ENCODE measurements at regions not wholly inside any gene's neighbourhood (a gene's known extent, or its start where the extent isn't known, plus 50 kb on each side); places are given as distances from the start of the nearest gene placed in this dataset.
"Not testable (repeated sequence)": the region's sequence is repeated elsewhere in the genome, so short reads cannot be mapped to it uniquely, and the experiment has no call there.

- no peak for DNase-seq (ENCODE audit: low read depth in 2 of 2)
Observed at GRCh38 chr1:9441451-9442133, 97.7 kb upstream of the SLC25A33 start.

GRCh38 chr1:9442278-9442846 is 96.9 kb upstream of the SLC25A33 start:
- DNase-seq (ENCODE audit: low read depth in 2 of 2): no peak

DNA sequence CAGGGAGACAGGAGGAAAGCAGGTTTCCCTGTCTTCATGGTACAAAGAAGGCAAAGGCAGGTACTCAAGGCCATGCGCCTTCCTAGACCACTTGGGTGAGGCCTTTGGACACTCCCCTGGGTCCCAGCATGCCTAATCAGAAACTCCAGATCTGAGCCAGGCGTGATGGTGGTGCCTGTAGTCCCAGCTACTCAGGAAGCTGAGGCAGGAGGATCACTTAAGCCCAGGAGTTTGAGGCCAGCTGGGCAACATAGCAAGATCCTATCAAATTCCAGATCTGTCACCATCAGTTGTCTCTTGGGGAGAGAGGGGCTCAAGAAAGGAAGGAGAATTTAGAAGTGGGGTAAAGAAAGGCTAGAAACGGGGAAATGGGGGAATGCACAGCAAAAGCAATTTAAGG is 96.3 kb upstream of the SLC25A33 start:
- DNase-seq (ENCODE audit: low read depth in 2 of 2): no peak

DNA sequence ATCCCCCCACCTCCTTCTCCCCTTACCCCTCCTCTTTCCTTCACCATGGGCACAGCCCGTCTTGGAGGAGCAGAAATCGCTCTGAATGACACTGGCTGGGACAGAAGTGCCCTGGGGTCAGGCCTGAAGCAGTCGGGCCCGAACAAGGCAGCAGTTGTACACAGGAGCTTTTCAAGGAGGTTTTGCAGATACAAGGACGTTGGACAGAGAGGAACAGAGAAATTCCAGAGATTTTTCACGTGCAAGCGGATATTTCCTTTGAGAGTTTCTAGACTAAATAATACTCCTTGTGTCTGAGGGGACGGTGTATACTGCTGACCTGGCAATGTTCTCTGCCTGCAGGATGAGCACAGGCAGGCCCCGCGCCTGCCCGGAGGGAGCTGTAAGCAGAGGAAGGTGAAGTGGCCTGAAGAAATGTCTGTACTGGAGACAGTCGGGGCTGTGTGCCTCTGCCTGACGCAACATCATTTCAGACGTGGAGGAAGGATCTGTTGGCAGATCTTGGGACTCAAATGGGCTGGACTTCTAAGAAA is 95.3 kb upstream of the SLC25A33 start:
- no peak for DNase-seq (ENCODE audit: low read depth in 2 of 2)

DNA sequence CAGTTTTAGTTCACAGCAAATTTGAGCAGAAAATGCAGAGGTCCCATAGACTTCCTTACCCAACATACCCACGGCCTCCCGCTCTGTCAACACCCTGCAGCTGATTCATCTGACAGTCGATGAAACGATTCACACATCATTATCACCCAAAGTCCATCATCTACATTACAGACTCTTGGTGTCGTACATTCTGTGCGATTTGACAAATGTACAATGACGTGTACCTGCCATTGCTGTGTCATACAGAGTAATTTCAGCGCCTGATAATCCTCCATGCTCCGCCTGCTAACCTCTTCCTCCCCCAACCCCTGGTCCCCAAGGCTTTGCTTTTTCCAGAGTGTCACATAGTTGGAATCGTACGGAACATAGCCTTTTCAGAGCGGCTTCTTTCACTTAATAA is 94.7 kb upstream of the SLC25A33 start:
- DNase-seq (ENCODE audit: low read depth in 2 of 2): no peak

DNA sequence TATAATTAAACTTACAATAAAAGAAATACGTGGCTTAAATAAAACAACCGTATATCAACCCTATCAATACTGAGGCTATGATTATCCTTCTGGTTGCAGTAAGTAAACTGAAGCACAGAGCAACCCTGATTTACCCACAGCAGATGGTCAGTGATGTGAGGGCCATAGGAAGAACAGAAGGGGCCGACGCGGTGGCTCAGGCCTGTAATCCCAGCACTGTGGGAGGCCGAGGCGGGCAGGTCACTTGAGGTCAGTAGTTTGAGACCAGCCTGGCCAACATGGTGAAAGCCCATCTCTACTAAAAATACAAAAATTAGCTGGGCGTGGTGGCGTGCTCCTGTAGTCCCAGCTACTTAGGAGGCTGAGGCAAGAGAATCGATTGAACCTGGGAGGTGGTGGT is 94.2 kb upstream of the SLC25A33 start:
- not testable (repeated sequence) for DNase-seq (ENCODE audit: low read depth in 2 of 2)

DNA sequence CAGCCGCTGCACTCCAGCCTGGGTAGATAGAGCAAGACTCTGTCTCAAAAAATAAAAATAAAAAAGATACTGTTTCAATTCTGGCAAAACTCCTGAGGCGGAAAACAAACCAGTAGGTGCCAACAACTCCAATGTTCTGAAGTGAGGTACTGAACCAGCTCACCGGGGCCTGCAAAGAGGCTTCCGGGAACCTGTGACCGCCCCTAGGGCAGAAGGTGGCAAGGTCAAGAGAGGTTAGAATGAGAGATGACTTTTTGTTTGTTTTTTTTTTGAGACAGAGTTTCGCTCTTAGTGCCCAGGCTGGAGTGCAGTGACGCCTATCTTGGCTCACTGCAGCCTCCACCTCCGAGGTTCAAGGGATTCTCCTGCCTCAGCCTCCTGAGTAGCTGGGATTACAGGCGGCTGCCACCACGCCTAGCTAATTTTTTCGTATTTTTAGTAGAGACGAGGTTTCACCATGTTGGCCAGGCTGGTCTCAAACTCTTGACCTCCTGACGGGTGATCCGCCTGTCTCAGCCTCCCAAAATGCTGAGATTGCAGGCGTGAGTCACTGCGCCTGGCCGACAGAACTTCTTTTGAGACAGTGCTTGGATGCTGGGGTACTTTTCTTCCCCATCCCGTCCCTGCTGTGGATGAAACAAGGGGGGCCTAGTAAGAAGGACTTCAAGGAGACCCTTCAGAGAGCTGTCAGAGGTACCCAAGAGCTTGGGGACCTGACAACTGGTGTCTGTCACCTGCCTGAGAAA is 91.9 kb upstream of the SLC25A33 start:
- DNase-seq (ENCODE audit: low read depth in 2 of 2): no peak

DNA sequence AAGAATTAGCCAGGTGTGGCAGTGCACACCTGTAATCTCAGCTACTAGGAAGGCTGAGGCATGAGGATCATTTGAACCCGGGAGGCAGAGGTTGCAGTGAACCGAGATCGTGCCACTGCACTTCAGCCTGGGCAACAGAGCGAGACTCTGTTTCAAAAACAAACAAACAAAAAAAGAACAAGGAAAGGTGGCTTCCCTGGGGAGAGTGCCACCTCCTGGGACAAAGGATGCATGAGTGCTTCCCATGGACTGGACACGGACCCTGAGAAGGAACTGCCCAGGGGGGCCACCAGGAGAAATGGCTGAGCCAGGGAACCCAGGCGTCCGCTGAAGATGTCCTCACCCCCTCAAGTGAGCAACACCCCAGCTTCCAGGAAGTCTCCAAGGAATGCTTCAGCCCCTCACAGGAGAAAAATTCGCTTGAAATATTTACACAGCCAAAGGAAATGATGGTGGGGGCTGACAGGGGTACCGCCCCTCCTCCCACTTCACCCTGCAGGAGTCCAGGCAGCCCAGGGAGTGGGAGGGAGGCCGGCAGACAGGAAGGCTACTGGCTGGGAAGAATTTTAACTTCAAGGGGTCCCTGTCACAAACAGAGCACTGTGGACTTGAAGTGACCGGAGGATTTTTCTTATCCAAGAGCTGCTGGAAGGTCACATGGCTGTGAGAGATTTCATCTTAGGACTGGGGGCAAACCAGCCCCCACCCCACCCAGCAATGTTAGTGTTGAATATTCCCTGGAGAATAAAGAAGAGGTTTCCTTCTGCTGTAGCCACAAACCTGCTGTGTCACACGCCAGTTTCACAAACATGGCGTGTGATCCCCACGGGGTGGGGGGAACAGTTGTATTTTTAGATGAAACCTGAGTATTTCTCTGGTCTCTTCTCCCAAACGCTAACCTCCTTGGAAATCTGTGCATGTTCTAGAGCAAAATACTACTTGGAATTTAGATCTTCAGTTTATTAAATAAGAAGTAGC is 90.8 kb upstream of the SLC25A33 start:
- no peak for DNase-seq (ENCODE audit: low read depth in 2 of 2)

DNA sequence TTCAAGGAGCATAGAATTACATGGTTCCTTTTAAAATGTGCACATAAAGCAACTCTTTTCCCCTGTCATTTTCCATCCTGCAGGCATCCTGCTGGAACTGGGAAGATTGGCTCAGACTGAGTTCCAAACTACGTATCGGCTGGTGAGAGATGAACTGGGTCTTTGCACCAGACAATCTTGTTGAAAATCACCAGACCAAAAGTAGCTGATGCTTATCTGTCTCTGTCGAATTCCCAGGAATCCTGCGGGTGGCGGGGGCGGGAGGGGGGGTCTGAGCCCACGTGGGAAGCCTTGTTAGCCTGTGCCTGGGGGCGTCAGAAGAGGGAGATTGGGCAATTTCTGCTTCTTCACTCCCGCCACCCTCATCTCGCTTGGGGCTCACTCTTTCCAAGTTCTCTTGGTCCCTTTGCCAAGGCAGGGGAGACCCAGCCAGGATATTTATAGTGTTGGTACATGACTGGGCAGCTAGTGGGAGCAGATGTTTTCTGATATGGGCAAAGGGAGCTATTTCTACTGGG is 90.1 kb upstream of the SLC25A33 start:
- no peak for DNase-seq (ENCODE audit: low read depth in 2 of 2)

GRCh38 chr1:9449976-9450696 is 89.1 kb upstream of the SLC25A33 start:
- DNase-seq (ENCODE audit: low read depth in 2 of 2): no peak

DNA sequence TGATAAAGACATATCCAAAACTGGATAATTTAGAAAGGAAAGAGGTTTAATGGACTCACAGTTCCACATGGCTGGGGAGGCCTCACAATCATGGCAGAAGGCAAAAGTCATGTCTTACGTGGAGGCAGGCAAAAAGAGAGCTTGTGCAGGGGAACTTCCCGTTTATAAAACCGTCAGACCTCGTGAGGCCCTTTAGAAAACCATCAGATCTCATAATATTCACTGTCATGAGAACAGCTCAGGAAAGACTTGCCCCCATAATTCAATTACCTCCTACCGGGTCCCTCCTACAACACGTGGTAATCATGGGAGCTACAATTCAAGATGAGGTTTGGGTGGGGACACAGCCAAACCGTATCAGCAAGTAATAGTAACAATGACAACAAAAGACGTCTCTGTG is 88.2 kb upstream of the SLC25A33 start:
- no peak for DNase-seq (ENCODE audit: low read depth in 2 of 2)

DNA sequence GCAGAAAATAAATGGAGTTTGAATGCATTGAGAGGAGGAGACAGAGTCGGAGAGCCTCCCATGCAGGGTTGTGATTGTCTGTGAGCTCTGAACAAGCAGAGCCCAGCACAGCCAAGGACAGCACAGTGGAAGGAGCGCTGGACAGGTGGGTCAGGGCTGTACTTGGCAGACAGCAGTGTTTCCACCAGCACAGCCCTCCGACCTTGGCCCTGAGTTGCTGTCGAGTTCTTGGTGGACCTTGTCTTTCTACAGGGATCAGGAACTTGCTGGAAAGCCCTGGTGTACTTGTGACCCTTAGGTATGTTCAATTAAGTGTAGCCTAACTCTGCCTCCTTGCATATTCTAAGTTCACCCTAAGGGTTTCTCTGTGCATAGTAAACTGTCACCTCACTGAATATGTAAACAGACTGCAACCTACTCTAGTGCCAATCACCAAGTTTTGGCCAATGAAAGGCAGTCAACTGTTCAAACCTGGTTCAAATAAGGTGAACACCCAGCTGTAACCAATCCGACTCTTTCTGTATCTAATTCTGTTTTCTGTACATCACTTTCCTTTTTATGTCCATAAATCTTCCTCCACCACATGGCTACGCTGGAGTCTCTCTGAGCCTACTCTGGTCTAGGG is 86.6 kb upstream of the SLC25A33 start:
- no peak for DNase-seq (ENCODE audit: low read depth in 2 of 2)

GRCh38 chr1:9453375-9453774 is 85.9 kb upstream of the SLC25A33 start:
- DNase-seq (ENCODE audit: low read depth in 2 of 2): no peak

DNA sequence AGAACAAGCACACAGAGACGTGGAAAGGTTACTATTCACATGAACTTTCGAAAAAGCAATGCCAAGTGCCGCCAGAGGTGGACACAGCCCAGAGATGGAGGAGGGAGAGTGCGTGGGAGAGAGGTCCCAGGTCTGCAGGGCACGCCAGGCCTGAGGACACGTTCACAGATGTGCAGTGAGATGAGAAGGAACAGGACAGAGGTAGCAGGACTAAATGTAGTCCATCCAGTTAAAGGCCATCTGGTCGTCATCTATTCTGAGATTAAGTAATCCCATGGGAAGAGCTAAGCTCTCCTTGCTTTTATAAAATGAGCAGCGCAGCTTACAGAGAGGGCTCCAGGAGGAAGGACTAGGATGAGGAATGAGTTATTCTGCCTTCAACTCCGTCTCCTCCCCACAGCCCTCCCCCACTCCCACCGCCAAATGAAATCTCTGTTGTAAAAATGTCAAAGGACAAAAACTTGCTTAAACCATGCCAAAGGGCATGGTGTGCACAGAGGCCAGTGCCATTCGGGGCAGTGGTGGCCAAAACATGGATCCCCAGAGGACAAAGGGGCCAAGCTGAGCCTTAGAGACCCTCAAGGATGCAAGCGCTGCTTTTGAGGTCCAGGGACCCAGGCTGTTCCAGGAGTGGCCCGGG is 85.4 kb upstream of the SLC25A33 start:
- no peak for DNase-seq (ENCODE audit: low read depth in 2 of 2)

DNA sequence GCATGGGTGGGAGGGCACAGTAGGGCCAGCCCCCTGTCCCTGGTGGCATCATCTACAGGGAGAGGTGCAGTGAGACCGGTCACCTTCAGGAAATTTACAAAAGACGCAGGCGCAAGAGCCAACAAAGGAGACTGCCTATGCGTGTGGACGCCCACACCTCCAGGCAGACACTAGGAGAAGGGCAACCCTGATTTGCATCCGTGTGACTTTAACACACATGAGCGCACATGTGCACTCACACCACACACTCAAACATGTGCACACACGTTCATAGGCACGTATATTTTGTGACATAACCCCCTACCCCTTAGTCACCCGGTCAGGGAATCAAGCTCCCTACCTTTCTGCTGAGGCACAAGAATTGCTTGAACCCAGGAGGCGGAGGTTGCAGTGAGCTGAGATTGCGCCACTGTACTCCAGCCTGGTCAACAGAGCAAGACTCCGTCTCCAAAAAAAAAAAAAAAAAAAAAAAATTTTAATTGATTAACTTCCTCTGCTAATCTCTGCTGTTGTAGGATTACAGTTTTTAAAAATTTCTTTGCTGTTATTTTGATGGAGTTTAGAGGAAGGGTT is 84.7 kb upstream of the SLC25A33 start:
- DNase-seq (ENCODE audit: low read depth in 2 of 2): no peak

- DNase-seq (ENCODE audit: low read depth in 2 of 2): peak; percentile 27 to 41
Observed at GRCh38 chr1:9455487-9456234, 83.6 kb upstream of the SLC25A33 start.

- DNase-seq (ENCODE audit: low read depth in 2 of 2): no peak
Observed at GRCh38 chr1:9456833-9457232, 82.4 kb upstream of the SLC25A33 start.

GRCh38 chr1:9459816-9460407 is 79.4 kb upstream of the SLC25A33 start:
- no peak for DNase-seq (ENCODE audit: low read depth in 2 of 2)
